ENCODE measurements at regions not wholly inside any gene's neighbourhood (a gene's known extent, or its start where the extent isn't known, plus 50 kb on each side); places are given as distances from the start of the nearest gene placed in this dataset.
A peak's percentile ranks its signal among the peaks of the same experiment; 100 is the strongest.
"Not testable (repeated sequence)": the region's sequence is repeated elsewhere in the genome, so short reads cannot be mapped to it uniquely, and the experiment has no call there.

DNA sequence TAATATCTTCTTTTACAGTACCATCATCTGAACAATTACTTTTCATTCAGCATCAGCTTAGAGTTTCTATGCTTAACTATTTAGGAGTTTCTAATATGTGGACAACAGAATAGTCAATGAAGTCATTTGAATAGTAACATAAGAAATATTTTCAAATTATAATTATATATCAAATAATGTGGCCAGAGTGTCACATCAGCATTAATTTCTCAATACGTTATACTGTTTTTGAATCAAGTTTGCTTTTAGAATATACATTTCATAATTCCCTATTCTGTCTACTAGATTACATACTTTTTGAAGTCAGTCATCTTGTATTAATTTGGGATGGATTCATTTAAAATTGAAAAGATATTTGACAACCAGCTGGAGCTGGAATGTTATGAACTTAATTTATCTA, 677.4 kb upstream of the PABPC4L start:
- no peak overlapping the region for H3K4me3 ChIP-seq (ENCODE audit: low read depth, low read length)
- TF ChIP-seq, protein P1, sequence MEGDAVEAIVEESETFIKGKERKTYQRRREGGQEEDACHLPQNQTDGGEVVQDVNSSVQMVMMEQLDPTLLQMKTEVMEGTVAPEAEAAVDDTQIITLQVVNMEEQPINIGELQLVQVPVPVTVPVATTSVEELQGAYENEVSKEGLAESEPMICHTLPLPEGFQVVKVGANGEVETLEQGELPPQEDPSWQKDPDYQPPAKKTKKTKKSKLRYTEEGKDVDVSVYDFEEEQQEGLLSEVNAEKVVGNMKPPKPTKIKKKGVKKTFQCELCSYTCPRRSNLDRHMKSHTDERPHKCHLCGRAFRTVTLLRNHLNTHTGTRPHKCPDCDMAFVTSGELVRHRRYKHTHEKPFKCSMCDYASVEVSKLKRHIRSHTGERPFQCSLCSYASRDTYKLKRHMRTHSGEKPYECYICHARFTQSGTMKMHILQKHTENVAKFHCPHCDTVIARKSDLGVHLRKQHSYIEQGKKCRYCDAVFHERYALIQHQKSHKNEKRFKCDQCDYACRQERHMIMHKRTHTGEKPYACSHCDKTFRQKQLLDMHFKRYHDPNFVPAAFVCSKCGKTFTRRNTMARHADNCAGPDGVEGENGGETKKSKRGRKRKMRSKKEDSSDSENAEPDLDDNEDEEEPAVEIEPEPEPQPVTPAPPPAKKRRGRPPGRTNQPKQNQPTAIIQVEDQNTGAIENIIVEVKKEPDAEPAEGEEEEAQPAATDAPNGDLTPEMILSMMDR (IDR thresholded peaks at IDR 0.05; ENCODE audit: low read depth, low read length), result no peak

DNA sequence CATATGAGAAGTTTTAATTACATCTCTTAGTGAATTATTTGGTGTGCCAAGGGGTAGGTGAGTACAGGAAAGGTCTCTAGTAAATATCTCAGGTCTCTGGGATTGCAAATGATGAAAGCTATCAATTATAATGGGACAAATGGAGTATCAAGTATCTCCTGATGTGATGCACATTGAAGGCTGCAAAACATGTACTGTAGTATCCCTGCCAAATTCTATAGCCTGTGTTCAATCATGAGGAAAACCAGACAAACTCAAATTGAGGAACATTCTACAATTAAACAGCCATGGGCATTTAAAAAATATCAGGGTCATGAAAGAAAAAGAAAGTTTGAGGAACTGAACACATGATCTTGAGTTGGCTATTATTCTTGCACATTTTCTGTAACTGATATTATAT, 665.4 kb upstream of the PABPC4L start:
- Histone ChIP-seq H3K27me3 (no peaks in the 10 kb centered on the region), H3K4me1 (peaks cover 3% of the 10 kb centered on the region; the same call in 1 of the 2 replicates), H3K9me3 (no peaks in the 10 kb centered on the region), H3K4me3 (ENCODE audit: low read depth, low read length) (no peak overlapping the region), H3K36me3 (no peaks in the 10 kb centered on the region)
- TF ChIP-seq, protein P1 (IDR thresholded peaks at IDR 0.05; ENCODE audit: low read depth, low read length), result no peak
- no peak for DNase-seq

More for the DNA sequence above, 677.4 kb upstream of the PABPC4L start:
- Histone ChIP-seq H3K9me3 (no peaks in the 10 kb centered on the region), H3K4me1 (no peaks in the 10 kb centered on the region), H3K36me3 (no peaks in the 10 kb centered on the region), H3K27me3 (no peaks in the 10 kb centered on the region)
- DNase-seq, result no peak

DNA sequence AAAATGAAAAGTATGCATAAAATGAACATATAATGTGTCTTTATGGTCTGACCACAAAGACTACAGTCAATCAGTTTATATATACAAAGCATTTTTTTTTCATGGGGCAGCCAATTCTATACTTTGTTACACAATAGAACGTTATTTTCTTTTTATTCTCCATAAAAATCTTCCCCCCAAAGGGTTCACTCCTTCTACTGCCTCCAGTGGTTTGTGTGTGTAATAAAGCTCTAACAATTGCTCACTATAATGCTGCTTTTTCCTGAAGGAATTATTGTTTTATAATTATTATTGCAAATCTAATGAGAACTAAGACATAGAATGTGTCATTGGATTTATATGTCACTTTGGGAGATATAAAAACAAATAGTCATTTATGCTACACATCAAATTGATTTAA, 664.1 kb upstream of the PABPC4L start:
- Histone ChIP-seq H3K36me3 (no peaks in the 10 kb centered on the region), H3K9me3 (no peaks in the 10 kb centered on the region)
- TF ChIP-seq, protein P1 (IDR thresholded peaks at IDR 0.05; ENCODE audit: low read depth, low read length), result peak; percentile 41

DNA sequence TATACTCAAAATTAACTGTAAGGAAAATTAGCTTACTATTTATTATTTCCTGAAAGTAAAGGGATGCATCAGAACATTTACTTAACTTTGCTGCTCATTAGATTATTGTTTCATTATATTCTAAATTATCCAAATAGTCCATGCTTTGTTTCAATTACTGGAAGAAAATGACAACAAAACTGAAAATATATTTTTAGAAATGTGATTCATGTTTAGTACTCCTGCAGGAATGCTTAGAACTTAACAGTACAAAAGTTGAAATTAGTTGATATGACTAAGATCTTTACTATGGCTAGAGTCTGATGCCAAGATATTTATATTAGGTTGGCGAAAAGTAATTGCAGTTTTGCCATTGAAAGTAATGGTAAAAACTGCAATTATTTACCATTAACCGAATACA, 660.5 kb upstream of the PABPC4L start:
- TF ChIP-seq, protein P1 (IDR thresholded peaks at IDR 0.05; ENCODE audit: low read depth, low read length), result no peak
- peaks cover 5% of the 10 kb centered on the region for H3K27me3 ChIP-seq
- no peaks in the 10 kb centered on the region for H3K36me3 ChIP-seq
- DNase-seq, result no peak
- no peak overlapping the region for H3K4me3 ChIP-seq (ENCODE audit: low read depth, low read length)
- no peaks in the 10 kb centered on the region for H3K4me1 ChIP-seq
- no peaks in the 10 kb centered on the region for H3K9me3 ChIP-seq

More for the DNA sequence above, 664.1 kb upstream of the PABPC4L start:
- H3K27me3 ChIP-seq, result no peaks in the 10 kb centered on the region; the same call in 1 of the 2 replicates
- H3K4me1 ChIP-seq, result peaks cover 3% of the 10 kb centered on the region; the same call in 1 of the 2 replicates
- DNase-seq, result no peak
- H3K4me3 ChIP-seq (ENCODE audit: low read depth, low read length), result no peak overlapping the region

DNA sequence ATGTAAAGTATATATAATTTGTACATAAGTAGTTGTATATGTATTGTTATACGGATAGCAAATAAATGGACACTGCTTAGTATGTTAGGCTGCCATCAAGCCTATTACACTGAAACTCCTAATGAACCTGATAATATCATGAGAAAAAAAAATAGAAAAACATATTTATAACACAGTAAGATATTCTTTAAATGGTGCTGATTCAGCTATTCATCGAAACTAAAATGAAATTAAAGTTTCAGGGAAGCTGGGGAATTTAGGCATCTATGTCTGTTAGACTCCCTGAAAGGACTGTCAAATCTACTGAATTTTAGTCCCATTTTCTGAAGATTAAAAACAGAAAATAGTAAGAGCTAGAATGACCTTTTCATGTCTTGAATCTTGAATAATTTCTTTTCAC, 647.1 kb upstream of the PABPC4L start:
- no peaks in the 10 kb centered on the region for H3K4me1 ChIP-seq
- H3K36me3 ChIP-seq, result no peaks in the 10 kb centered on the region
- TF ChIP-seq, protein P1 (IDR thresholded peaks at IDR 0.05; ENCODE audit: low read depth, low read length), result no peak
- no peak overlapping the region for H3K4me3 ChIP-seq (ENCODE audit: low read depth, low read length)
- H3K27me3 ChIP-seq, result no peaks in the 10 kb centered on the region
- no peak for DNase-seq
- H3K9me3 ChIP-seq, result no peaks in the 10 kb centered on the region

DNA sequence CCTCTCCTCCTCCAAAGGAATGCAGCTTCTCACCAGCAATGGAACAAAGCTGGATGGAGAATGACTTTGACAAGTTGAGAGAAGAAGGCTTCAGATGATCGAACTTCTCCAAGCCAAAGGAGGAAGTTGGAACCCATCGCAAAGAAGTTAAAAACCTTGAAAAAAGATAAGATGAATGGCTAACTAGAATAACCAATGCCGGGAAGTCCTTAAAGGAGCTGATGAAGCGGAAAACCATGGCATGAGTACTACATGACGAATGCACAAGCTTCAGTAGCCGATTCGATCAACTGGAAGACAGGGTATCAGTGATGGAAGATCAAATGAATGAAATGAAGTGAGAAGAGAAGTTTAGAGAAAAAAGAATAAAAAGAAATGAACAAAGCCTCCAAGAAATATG, 629.2 kb upstream of the PABPC4L start:
- H3K27me3 ChIP-seq; H3K36me3 ChIP-seq; H3K9me3 ChIP-seq; H3K4me1 ChIP-seq; H3K4me3 ChIP-seq (ENCODE audit: low read depth, low read length); DNase-seq: not testable (repeated sequence)

DNA sequence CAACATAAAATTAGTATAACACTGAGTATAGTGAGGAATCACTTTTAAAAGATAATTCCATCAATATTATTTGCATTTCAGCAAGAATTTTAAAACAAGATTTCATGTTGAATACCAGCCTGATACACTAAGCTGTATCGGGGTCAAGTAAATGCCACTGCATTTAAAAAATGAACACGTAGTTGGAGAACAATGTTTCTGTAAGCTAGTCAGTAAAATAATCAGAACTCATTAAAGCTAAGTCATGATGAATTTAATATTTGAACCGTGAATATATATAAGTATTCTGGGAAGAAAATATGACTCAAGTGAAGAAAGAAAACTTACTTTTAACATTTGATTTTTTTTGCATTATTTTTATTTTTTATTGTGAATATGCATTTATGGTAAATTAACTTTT, 611.0 kb upstream of the PABPC4L start:
- Histone ChIP-seq H3K36me3 (no peaks in the 10 kb centered on the region), H3K9me3 (no peaks in the 10 kb centered on the region), H3K27me3 (no peaks in the 10 kb centered on the region), H3K4me1 (no peaks in the 10 kb centered on the region), H3K4me3 (ENCODE audit: low read depth, low read length) (no peak overlapping the region)
- TF ChIP-seq, protein P1 (IDR thresholded peaks at IDR 0.05; ENCODE audit: low read depth, low read length), result no peak
- no peak for DNase-seq

All from BE2C (cell line).